Right lobe of liver (tissue), 4 donors: ENCODE measurements at regions not wholly inside any gene's neighbourhood (a gene's known extent, or its start where the extent isn't known, plus 50 kb on each side); places are given as distances from the start of the nearest gene placed in this dataset.

ENCODE experiments used
- POLR2A ChIP-seq: fragments of 450-650 bp; IDR thresholded peaks from one replicate; pipeline ENCODE4 v1.6.1; 2017; ENCODE audit warnings: antibody characterized with exemption, mild to moderate bottlenecking
- TF ChIP-seq, protein P1 (sequence below), 4 donors: fragments of 200-600 bp in 3 of 4; fragments of 450-650 bp in 1 of 4; IDR thresholded peaks; one replicate each; pipeline versions ENCODE4 v1.5.1 to v1.8.0; 2016 to 2022; ENCODE audit warnings: antibody characterized with exemption in 4 of 4, mild to moderate bottlenecking in 2 of 4
- donor health status: DM: no; HTN: no; CAD: no.
- donor health status: DM: no; HTN: no; CAD: no.
- donor health status: DM: no; HTN: yes; CAD: no.

GRCh38 chr3:103785017-103785416, 1350.2 kb downstream of the ZPLD1 start:
- TF ChIP-seq, protein P1, sequence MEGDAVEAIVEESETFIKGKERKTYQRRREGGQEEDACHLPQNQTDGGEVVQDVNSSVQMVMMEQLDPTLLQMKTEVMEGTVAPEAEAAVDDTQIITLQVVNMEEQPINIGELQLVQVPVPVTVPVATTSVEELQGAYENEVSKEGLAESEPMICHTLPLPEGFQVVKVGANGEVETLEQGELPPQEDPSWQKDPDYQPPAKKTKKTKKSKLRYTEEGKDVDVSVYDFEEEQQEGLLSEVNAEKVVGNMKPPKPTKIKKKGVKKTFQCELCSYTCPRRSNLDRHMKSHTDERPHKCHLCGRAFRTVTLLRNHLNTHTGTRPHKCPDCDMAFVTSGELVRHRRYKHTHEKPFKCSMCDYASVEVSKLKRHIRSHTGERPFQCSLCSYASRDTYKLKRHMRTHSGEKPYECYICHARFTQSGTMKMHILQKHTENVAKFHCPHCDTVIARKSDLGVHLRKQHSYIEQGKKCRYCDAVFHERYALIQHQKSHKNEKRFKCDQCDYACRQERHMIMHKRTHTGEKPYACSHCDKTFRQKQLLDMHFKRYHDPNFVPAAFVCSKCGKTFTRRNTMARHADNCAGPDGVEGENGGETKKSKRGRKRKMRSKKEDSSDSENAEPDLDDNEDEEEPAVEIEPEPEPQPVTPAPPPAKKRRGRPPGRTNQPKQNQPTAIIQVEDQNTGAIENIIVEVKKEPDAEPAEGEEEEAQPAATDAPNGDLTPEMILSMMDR (IDR thresholded peaks at IDR 0.05) = no peak
- TF ChIP-seq POLR2A = no peak
